HG02642 (cell line): ENCODE measurements at regions not wholly inside any gene's neighbourhood (a gene's known extent, or its start where the extent isn't known, plus 50 kb on each side); places are given as distances from the start of the nearest gene placed in this dataset.
"Not testable (repeated sequence)": the region's sequence is repeated elsewhere in the genome, so short reads cannot be mapped to it uniquely, and the experiment has no call there.

Experiments
- ATAC-seq: cut with Tn5 transposase; IDR thresholded peaks from one replicate; pipeline ENCODE4 v1.9.1; 2021; ENCODE audit warnings: mild to moderate bottlenecking; ENCODE audit not compliant: unreplicated experiment, poor library complexity

DNA sequence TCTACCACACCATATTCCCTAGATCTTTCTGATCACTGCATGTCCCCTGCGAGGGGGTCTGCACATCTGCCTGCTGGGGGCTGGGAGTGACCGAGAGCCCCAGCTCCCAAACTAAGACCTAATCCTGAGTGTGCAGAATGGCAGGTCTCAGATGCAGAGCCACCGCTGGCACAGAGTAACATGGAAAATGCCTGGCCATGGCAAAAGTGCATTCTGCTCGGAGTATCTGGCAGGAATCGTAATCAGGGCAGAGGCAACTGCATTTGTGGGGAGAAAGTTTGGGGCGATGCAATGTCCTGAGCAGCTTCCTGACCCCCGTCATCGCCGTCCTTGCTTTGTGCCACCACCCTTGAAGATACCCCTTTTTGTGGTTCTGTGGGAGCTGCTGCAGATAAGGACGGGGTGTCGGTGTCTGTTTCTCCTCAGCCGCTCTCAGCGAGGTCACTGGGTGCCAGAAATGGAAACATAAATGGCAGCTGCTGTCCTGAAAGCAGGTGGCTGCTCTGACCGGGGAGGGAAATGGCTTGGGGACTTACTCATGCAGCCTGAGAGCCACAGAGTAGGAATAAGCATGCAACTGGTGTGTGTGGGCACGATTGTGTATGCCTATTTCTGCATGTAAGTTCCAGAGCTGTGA, 157.9 kb downstream of the LY86 start:
- ATAC-seq, result no peak

DNA sequence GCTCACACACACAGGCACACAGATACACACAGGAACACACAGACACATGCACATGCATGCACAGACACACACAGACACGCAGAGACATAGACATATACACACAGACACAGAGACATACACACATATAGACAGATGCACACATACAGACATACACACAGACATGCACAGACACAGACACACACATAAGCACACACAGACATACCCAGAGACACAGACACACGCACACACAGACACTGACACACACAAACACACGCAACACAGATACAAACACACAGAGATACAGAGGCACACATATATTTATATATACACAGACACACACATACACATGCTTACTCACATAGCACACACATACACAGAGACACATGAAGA, 158.4 kb downstream of the LY86 start:
- ATAC-seq, result no peak

DNA sequence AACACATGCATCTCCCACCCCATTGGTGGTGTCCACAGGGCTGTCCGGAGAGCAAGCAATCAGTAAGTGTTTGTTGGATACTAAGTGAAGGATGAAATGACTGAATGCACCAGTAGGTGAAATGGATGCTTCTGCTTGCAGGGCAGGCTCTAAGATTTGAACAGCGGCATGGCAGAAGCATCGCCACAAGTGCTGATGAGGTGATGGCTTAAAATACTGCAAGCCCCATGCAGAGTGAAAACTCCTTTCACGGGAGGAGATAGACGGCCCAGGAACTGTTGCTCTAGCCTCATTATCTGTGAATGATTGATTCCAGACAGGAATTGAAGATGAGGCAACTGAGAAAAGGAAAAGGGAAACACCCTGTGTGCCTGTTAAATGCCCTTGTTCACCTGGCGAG, 158.9 kb downstream of the LY86 start:
- ATAC-seq, result no peak

DNA sequence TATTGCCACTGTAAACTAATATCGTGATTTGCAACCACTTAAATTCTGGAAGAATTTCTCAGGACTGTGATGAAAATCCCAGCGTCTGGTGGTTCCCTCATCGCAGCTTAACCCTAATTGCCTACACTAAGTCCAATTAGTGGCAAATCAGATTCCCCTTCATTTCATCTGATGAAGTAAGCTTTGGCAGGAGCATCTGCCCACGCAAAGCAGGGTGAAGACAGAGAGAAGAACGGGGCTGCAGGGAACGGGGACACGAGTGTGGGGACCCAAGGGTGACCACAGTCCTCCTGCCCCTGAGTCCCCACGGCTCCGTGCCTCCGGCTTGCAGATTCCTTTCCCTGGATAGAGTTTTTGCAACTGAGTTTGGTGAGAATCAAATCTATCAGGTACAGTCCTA, 159.5 kb downstream of the LY86 start:
- ATAC-seq, result no peak

DNA sequence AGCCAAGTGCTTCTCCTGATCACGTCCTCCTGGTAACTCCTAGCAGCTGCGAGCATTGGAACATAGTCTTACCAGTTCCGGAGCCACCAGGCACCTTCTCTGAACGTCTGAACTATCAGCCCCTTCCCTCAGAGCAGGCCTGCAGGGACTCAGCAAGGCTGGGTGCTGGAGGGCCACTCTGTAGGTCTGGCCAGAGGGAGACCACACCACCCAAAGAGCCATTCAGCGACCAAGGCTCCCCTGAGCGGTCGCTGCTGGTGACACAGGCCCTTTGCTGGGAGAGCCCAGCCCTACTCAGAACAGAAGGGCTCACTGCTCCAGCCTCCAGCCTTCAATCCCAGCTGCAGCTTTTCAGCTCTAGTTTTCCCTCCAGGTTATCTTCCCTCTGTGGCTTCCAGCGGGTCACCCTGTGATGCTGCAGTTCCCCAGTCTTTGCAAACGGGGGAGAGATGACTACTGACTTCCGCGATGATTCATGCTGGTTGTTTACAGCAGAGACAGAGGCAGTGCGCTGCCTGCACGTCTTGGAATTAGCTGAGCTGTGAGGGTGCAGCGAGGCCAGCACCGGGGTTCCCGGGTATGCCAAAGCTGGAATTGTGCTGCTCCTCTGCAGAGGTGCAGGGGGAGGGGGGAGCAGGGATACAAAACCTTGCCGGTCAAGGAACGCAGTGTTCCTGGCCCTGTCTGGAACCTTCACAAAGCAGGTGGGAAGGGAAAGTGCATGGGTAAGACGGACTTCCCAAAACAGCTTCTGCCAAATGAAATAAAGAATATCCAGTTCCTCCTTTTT, 161.4 kb downstream of the LY86 start:
- no peak for ATAC-seq

DNA sequence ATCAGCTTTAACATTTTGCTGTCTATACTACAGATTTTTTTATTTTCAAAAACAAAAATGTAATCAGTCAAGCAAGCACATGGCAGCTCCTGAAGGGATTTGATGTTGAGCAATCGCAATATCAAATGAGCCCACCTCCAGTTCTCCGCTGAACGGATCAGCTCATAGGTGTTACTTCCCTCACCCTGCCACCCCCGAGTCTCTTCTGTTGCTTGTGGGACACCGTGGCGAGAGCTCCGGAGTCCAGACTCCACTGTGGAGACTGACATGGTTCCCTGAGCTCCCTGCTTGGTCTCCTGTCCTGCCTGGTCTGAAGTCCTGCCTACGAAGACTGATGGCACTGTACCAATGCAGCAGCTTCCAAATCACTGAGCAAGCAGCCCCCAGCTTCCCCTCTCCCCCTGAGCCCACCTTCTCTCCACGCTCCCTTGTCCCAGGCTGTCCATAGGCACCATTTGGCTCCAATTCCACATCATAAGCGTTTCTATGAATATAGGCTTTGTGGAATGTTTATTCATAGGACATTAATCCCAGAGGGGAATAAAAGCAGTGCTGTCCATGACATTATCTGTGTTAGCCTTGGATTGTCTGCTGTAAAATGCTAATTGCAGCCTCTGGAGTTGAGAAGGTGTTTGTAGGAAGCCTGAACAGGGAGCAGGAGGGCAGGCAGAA, 162.2 kb downstream of the LY86 start:
- no peak for ATAC-seq

DNA sequence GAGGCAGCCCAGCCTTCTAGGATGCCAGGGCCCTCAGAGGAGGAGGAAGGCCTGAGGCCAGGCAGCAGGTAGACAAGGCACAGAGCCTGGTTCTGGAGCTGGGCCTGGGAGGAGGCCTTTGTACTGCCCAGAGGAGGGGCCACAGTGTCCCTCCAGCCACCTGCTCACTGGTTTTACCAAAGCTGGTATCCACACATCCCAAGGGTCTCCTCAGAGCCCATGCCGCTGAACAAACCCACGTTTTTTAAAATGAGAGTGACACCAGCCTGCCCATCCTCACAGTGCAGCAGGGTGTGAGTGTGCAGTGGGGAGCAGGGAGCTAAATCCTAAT, 162.7 kb downstream of the LY86 start:
- ATAC-seq, result no peak

DNA sequence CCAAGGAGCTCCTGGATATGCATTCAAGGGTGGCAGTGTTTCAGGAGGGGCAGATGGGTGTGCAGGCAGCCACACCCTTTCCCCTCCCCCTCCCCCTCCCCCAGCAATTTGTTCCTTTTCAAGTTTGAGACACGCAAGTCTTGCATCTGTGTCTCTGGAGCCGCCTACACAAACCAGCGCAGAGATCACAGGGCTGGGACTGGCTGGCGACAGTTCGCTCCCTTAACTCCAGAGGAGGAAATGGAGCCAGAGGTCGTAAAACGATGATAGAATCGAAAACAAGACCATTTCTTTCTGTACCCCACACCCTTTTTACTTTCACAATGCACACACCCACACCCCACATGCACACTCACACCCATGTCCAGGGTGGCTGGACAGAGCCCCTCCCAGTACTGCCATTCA, 163.1 kb downstream of the LY86 start:
- no peak for ATAC-seq

DNA sequence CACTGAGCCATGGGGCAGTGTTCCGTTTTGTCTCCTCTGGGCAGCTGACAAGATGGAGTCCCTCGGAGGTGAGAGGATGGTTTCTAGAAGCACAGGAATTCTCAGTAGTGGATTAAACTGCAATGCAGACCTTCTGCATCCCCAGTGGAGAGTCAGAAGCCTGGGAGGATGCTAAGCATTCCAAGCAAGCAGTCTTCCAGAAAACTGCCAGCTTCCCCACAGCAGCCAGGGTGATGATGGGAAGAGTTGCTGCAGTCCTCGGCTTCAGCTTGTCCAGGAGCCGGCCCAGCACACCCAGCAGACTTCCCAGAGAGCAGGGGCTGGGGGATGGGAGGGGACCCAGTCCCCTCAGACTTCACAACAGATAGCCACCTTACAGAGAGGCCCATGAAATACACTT, 163.6 kb downstream of the LY86 start:
- no peak for ATAC-seq

DNA sequence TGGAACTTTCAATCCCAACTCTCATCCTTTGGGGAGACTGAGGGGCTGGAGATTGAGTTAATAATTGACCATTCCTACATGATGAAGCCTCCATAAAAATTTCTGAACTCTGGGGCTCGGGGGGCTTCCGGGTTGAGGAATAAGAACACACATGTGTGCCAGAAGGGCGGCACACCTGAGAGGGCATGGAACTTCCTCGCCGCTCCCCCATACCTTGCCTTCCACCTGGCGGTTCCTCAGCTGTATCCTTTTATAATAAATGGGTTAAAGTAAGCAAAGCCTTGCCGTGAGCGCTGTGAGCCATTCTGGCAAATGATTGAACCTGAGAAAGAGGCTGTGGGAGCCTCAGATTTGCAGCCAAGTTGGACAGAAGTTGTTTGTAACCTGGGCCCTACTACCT, 164.8 kb downstream of the LY86 start:
- no peak for ATAC-seq

DNA sequence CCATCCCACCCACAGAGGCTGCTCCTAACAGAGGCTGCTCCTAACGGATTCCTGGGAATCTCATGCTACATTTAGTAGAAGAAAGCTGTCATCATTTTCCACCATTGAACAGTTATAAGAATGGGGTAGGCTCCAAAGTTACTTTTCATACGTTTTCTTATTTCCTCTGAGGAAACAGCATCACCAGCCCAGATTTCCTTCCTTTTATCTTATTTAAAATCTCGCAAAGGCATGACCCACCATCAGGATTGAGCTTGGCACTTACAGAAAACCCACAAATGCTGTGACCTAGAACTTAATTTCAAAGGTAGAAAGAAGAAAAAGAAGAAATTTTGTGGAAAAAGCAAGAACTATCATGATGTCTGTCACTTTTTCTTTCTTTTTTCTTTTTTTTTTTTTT, 168.0 kb downstream of the LY86 start:
- no peak for ATAC-seq

DNA sequence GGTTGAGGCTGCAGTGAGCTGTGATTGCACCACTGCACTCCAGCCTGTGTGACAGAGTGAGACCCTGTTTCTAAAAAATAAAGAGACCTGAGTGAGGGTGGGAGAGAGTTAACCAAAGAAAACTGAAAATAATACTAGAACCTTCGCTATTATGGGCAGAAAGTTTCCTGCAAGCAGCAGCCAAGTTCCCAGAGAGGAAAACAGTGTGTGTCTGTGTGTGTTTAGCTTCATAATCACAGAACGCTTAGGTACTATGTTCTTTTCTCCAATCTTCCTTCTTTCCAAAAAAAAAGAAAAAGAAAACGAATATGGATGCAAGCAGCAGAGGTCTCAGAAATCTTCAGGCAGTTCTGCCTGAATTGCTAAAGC, 170.0 kb downstream of the LY86 start:
- ATAC-seq, result no peak

DNA sequence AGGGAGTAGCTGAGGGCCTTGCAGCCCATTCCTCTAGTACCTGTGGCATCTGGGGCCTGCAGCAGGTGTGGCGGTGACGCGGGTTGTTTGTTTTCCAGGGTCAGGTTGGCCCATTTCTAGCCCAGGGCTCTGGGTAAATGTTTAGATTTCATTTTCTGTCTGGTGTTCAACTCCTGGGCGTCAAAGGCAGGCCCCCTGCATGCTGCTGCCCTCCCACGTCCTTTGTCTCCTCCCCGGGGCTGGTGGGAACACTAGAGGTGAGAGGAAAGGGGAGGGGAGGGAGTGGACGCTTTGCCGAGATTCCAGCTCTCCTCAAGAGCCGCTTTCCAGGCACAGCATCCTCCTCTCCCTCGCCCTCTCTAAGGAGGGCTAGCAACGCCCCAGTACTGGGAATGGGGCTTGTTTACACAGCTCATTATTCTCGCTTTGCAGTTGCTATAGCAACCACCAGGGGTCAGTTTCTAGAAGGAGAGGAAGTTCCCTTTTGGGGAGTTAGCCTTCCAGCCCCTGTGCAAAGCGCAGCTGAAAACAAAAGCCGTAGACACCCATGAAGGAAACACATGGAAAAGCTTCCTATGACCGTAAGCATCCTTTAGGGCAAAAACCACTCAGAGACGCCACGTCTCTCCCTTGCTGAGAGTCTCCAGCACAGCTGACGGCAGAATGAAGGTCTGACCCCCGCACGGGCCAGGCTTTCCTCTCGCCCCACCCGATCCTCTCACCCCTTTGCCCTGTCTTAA, 170.6 kb downstream of the LY86 start:
- peak; percentile 87 for ATAC-seq

DNA sequence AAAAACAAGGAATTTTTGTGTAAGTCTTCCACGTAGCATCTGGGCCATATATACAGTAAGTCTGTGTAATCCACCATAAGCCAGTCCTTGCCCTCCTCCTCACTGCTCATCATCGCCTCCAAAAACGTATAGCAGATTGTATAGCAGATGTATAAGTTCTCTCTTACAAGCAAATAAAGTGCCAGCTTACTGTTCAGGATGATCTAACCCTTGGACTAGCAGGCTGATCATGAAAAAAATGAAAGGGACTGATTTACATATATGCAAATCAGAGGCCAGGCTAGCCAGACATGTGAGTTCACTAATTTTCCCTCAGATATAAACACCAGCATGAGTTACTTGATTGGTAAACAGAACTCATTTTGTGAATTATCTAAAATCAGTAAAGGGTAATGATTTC, 171.5 kb downstream of the LY86 start:
- ATAC-seq, result no peak

DNA sequence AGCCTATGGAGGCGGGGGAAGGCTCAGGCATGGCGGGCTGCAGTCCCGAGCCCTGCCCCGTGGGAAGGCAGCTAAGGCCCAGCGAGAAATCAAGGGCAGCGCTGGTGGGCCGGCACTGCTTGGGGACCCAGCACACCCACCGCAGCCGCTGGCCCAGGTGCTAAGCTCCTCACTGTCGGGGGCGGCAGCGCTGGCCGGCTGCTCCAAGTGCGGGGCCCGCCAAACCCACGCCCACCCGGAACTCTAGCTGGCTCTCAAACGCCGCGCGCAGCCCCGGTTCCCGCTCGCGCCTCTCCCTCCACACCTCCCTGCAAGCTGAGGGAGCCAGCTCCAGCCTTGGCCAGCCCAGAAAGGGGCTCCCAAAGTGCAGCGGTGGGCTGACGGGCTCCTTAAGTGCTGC, 174.0 kb downstream of the LY86 start:
- not testable (repeated sequence) for ATAC-seq

DNA sequence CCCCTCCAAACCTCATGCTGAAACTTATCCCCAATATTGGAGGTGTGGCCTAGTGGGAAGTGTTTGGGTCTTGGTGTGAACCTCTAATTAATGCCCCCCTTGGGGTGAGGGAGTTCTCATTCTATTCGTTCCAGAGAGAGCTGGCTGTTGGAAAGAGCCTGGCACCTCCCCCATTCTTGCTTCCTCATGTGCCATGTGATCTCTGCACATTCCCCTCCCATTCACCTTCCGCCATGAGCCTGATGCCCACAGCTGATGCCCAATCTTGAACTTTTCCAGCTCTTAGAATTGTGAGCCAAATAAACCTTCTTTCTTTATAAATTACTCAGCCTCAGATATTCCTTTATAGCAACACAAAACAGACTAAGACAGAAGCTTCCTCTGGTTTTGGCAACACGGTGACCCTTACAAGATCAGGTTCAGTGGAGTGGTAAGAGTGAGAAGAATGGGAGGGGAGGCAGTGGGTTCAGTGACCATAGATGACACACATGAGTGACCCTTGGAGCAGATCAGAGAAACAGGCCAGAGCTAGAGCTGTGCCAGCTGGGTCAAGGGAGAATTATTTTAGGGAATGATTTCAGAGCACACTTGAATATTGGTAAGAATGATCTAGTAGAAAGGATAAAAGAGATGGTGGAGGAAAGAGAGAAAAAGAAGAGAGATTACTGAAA, 176.4 kb downstream of the LY86 start:
- ATAC-seq, result no peak

DNA sequence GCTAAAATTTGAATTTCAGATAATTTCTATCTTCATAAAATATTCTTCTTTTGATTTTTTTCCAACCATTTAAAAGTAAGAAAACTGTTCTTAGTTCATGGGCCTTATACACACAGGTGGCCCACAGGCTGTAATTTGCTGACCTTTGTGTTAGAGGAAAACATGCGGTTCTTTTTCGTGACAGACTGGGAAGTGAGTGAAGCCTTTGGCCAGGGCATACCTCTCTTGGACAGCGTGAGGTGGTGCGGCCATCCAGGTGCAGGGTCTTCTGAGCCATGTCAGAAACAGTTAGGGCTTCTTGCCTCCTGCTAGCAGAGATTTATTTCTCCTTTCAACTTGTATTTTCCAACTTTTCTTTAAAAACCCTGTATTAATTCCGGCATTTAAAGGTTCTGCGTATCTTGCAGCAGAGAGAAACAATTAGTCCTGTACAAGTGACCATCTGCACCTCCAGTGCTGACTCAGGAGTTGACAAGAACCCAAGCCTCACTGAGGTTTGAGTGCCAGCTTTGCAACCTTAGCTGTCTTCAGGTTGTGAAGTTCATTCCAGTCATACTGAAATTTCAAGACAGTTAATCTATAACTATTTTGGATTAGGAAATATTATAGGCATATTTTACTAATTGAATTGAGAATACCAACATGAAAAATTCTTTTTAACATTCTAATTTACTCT, 177.8 kb downstream of the LY86 start:
- no peak for ATAC-seq

DNA sequence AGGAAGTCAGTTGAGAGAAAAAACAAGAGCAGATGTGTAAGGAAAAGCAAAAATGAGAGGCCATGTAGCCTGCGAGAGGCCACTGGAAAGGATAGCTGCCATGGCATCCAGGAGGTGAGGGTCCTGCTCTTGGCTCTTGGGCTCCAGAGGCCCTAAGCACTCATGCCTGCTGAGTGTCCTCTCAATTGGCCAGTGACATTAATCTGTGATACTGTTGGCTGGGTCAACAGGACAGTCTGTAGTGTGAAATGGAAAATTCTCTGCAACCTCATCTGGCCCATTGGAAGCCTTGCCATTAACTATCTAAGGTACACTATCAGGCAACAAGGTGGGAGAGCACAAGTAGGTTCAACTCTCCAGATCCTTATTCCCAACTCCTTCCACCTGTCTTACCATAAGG, 180.9 kb downstream of the LY86 start:
- no peak for ATAC-seq

DNA sequence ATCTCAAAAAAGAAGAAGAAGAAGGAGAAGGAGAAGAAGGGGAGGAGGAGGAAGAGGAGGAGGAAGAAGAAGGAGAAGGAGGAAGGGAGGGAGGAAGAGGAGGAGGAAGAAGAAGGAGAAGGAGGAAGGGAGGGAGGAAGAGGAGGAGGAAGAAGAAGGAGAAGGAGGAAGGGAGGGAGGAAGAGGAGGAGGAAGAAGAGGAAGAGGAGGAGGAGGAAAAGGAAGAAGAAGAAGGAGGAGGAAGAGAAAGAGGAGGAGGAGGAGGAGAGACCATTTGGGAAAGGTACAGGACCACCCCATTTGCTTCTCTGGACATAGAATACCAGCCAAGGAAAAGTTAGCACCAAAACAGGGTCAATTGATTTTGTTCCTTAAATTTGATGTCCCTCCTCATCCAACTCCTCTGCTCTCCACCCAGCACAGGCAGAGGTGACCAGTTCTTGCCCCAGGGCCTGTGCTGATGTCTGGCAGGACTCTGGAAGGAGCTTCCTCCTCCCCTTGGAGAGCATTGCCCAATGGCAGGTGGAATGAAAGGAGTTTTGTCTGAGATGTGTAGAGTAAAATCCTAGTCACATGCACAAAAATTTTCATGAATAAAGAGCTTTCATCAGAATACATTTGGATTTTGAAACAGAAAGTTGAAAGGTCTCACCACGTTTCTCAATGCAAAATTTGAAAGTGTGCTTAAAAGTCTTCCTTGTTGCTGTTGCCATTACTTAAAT, 182.9 kb downstream of the LY86 start:
- no peak for ATAC-seq

DNA sequence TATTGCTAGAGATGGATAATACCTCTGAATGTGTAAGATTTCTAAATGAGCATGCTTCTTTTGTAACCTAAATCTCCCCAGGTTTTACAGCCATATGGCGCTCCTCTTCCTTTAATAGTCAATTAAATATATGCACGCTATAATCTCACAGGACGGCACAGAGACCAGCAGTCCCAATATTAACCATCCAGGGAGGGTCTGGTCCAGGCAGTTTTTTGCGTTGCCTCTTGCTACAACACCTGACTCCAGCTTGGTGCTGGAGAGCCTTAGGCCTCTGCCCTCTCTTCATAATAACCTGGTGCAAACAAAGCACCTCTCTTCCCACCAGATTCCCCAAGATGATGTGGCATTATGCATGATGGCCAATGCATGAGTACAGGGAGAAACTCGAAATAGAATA, 183.4 kb downstream of the LY86 start:
- no peak for ATAC-seq
